Smooth muscle cell (in vitro differentiated cells): ENCODE measurements at regions not wholly inside any gene's neighbourhood (a gene's known extent, or its start where the extent isn't known, plus 50 kb on each side); places are given as distances from the start of the nearest gene placed in this dataset. TPM values are rescaled to one million over a fixed set of nuclear protein-coding genes. Genes with fewer than 3 reads are reported as not detected.

Experiments
- microRNA counts: library from miRNA; unstranded; fragments of <30 nt; microRNA quantifications from one replicate; lab custom pipeline; 2016
- microRNA-seq: library from miRNA; unstranded; fragments of <30 nt; microRNA quantifications from one replicate; pipeline ENCODE4, GENCODE V29; 2016; ENCODE audit warnings: borderline number of aligned reads
- small RNA-seq: library from RNA; depleted of rRNA; stranded (forward); fragments of <200 nt; gene quantifications from one replicate; pipeline ENCODE3, GENCODE V24; 2014

MicroRNAs encoded in the stretch of these regions (microRNA counts, 767-probe panel; counts per million panel counts)
- 183 counts per million for microRNA hsa-miR-548ab (lab: Ali Mortazavi, UCI)

Small RNA genes in the stretch of these regions (microRNA-seq; reads per million reads assigned to microRNA genes)
- gene MIR548AB = not detected

Small RNA genes in the stretch of these regions (small RNA-seq; reads per million reads assigned to genes)
- not detected for gene MIR548AB
- gene NDUFA4P2 = not detected
- gene RNU1-43P = not detected
- gene RNU6-461P = not detected
- not detected for gene TUBBP11
